GM23338 (cell line): ENCODE measurements at regions not wholly inside any gene's neighbourhood (a gene's known extent, or its start where the extent isn't known, plus 50 kb on each side); places are given as distances from the start of the nearest gene placed in this dataset.

Experiments used
- ATAC-seq: fragments of 200-7000 bp; cut with Tn5 transposase; 3 replicates; pipeline ENCODE4 v1.9.1; 2020
- DNase-seq: peaks from one replicate; pipeline ENCODE4 v3.0.0-alpha.2; 2015; ENCODE audit warnings: low spot score
- H2AFZ ChIP-seq: fragments of 200-600 bp; sonication (generic); 2 replicates; pipeline ENCODE4 v1.8.0; 2016; ENCODE audit warnings: antibody characterized with exemption, mild to moderate bottlenecking, moderate library complexity
- H3F3A ChIP-seq: fragments of 200-600 bp; sonication (generic); replicated peaks from 2 replicates; pipeline ENCODE4 v1.8.0; 2017; ENCODE audit warnings: antibody characterized with exemption, mixed run types, low read depth
- H3K27ac ChIP-seq: fragments of 200-600 bp; sonication (generic); 2 replicates; pipeline ENCODE4 v1.6.1; 2016; ENCODE audit warnings: low read depth
- H3K27me3 ChIP-seq: fragments of 200-600 bp; sonication (generic); 2 replicates; pipeline ENCODE4 v1.8.0; 2016; ENCODE audit warnings: mild to moderate bottlenecking, mixed run types, moderate library complexity; ENCODE audit not compliant: insufficient read depth
- H3K36me3 ChIP-seq: fragments of 200-600 bp; sonication (generic); 2 replicates; pipeline ENCODE4 v1.8.0; 2016; ENCODE audit warnings: mild to moderate bottlenecking; ENCODE audit not compliant: insufficient read depth
- H3K4me1 ChIP-seq: fragments of 200-600 bp; sonication (generic); 2 replicates; pipeline ENCODE4 v1.8.0; 2016; ENCODE audit warnings: mild to moderate bottlenecking, moderate library complexity; ENCODE audit not compliant: insufficient read depth
- H3K4me2 ChIP-seq: fragments of 200-600 bp; sonication (generic); 2 replicates; pipeline ENCODE4 v1.7.1; 2017; ENCODE audit warnings: mixed run types
- H3K4me3 ChIP-seq: fragments of 200-600 bp; sonication (generic); 2 replicates; pipeline ENCODE4 v1.6.1; 2016; ENCODE audit warnings: mixed run types
- H3K79me2 ChIP-seq: fragments of 200-600 bp; sonication (generic); replicated peaks from 2 replicates; pipeline ENCODE4 v1.8.0; 2017; ENCODE audit warnings: mild to moderate bottlenecking; ENCODE audit not compliant: insufficient read depth
- H3K9me2 ChIP-seq: fragments of 200-600 bp; sonication (generic); 2 replicates; pipeline ENCODE4 v1.8.0; 2017; ENCODE audit not compliant: insufficient read depth
- H4K20me1 ChIP-seq: fragments of 200-600 bp; sonication (generic); replicated peaks from 2 replicates; pipeline ENCODE4 v1.8.0; 2017; ENCODE audit warnings: mild to moderate bottlenecking; ENCODE audit not compliant: insufficient read depth
- H3K27ac Mint-ChIP-seq: 2 replicates; pipeline ENCODE4 v1.8.0; 2020; ENCODE audit warnings: inconsistent platforms, mild to moderate bottlenecking, moderate library complexity, mixed read lengths
- H3K27me3 Mint-ChIP-seq: 3 replicates; pipeline ENCODE4 v1.8.0; 2022; ENCODE audit warnings: low read depth, mild to moderate bottlenecking, moderate library complexity, mixed read lengths, inconsistent platforms; ENCODE audit not compliant: insufficient read depth, poor library complexity
- H3K36me3 Mint-ChIP-seq: 3 replicates; pipeline ENCODE4 v1.8.0; 2021; ENCODE audit warnings: low read depth, mild to moderate bottlenecking, inconsistent platforms, moderate library complexity, mixed read lengths
- H3K4me1 Mint-ChIP-seq: 3 replicates; pipeline ENCODE4 v1.8.0; 2020; ENCODE audit warnings: mild to moderate bottlenecking, inconsistent platforms, mixed read lengths
- H3K4me3 Mint-ChIP-seq: 3 replicates; pipeline ENCODE4 v1.8.0; 2021; ENCODE audit warnings: moderate library complexity, mild to moderate bottlenecking, inconsistent platforms, mixed read lengths
- H3K9me3 Mint-ChIP-seq: 3 replicates; pipeline ENCODE4 v1.8.0; 2020; ENCODE audit warnings: moderate library complexity, mild to moderate bottlenecking, inconsistent platforms, mixed read lengths
- CREB1 ChIP-seq: fragments of 250-450 bp; sonication (Bioruptor Pico); IDR thresholded peaks from 2 replicates; pipeline ENCODE4 v1.5.0; 2020; ENCODE audit warnings: low read depth, mild to moderate bottlenecking, moderate library complexity
- CTCF ChIP-seq, 2 experiments: fragments of 200-600 bp in 1 of 2; sonication (generic) in 1 of 2; conservative IDR thresholded peaks; 2 replicates each; pipeline versions ENCODE4 v1.5.1 to v1.6.1; 2016 to 2017; ENCODE audit warnings: antibody characterized with exemption in 2 of 2, low read depth in 2 of 2, mild to moderate bottlenecking in 2 of 2, moderate library complexity in 1 of 2
- EZH2 ChIP-seq: fragments of 200-600 bp; sonication (generic); IDR thresholded peaks from one replicate; pipeline ENCODE4 v1.8.0; 2017; ENCODE audit warnings: antibody characterized with exemption, mild to moderate bottlenecking, low read depth; ENCODE audit not compliant: unreplicated experiment
- EZH2phosphoT487 ChIP-seq: fragments of 200-600 bp; sonication (generic); IDR thresholded peaks from one replicate; pipeline ENCODE4 v1.8.1; 2018; ENCODE audit warnings: antibody characterized with exemption; ENCODE audit not compliant: unreplicated experiment
- JUNB ChIP-seq: IDR thresholded peaks from one replicate; pipeline ENCODE4 v1.6.1; 2016; ENCODE audit warnings: antibody characterized with exemption; ENCODE audit not compliant: unreplicated experiment
- NANOG ChIP-seq: IDR thresholded peaks from 2 replicates; pipeline ENCODE4 v1.6.1; 2016; ENCODE audit warnings: antibody characterized with exemption, borderline replicate concordance
- POLR2AphosphoS5 ChIP-seq: IDR thresholded peaks from 2 replicates; pipeline ENCODE4 v1.6.1; 2016; ENCODE audit warnings: antibody characterized with exemption, low read depth
- STAT1 ChIP-seq: IDR thresholded peaks from one replicate; pipeline ENCODE4 v1.6.1; 2016; ENCODE audit warnings: antibody characterized with exemption; ENCODE audit not compliant: unreplicated experiment
- ZNF114 ChIP-seq: fragments of 250-450 bp; sonication (Bioruptor Pico); IDR thresholded peaks from 2 replicates; pipeline ENCODE4 v1.5.0; 2020; ENCODE audit warnings: mild to moderate bottlenecking, moderate library complexity
- ZNF331 ChIP-seq: fragments of 250-450 bp; sonication (Bioruptor Pico); IDR thresholded peaks from 2 replicates; pipeline ENCODE4 v1.5.0; 2020; ENCODE audit warnings: low read depth, mild to moderate bottlenecking, moderate library complexity
- TF ChIP-seq, protein P1 (sequence below): fragments of 250-450 bp; sonication (Bioruptor Pico); IDR thresholded peaks from 2 replicates; pipeline ENCODE4 v1.5.0; 2020; ENCODE audit warnings: mild to moderate bottlenecking, moderate library complexity
- TF ChIP-seq, protein P2 (sequence below): IDR thresholded peaks from one replicate; pipeline ENCODE4 v1.6.1; 2018; ENCODE audit warnings: antibody characterized with exemption; ENCODE audit not compliant: unreplicated experiment

- TF ChIP-seq EZH2: no peak
- TF ChIP-seq JUNB: no peak
- no peak for TF ChIP-seq POLR2AphosphoS5
- no peak for TF ChIP-seq NANOG
- TF ChIP-seq CREB1 (CRISPR knock-in tag): no peak
- no peak for TF ChIP-seq CTCF (conservative IDR thresholded peaks at IDR 0.05; ENCODE audit: low read depth in 2 of 2)
- no peak for TF ChIP-seq STAT1
- no peak for TF ChIP-seq ZNF114
- TF ChIP-seq, protein P1, sequence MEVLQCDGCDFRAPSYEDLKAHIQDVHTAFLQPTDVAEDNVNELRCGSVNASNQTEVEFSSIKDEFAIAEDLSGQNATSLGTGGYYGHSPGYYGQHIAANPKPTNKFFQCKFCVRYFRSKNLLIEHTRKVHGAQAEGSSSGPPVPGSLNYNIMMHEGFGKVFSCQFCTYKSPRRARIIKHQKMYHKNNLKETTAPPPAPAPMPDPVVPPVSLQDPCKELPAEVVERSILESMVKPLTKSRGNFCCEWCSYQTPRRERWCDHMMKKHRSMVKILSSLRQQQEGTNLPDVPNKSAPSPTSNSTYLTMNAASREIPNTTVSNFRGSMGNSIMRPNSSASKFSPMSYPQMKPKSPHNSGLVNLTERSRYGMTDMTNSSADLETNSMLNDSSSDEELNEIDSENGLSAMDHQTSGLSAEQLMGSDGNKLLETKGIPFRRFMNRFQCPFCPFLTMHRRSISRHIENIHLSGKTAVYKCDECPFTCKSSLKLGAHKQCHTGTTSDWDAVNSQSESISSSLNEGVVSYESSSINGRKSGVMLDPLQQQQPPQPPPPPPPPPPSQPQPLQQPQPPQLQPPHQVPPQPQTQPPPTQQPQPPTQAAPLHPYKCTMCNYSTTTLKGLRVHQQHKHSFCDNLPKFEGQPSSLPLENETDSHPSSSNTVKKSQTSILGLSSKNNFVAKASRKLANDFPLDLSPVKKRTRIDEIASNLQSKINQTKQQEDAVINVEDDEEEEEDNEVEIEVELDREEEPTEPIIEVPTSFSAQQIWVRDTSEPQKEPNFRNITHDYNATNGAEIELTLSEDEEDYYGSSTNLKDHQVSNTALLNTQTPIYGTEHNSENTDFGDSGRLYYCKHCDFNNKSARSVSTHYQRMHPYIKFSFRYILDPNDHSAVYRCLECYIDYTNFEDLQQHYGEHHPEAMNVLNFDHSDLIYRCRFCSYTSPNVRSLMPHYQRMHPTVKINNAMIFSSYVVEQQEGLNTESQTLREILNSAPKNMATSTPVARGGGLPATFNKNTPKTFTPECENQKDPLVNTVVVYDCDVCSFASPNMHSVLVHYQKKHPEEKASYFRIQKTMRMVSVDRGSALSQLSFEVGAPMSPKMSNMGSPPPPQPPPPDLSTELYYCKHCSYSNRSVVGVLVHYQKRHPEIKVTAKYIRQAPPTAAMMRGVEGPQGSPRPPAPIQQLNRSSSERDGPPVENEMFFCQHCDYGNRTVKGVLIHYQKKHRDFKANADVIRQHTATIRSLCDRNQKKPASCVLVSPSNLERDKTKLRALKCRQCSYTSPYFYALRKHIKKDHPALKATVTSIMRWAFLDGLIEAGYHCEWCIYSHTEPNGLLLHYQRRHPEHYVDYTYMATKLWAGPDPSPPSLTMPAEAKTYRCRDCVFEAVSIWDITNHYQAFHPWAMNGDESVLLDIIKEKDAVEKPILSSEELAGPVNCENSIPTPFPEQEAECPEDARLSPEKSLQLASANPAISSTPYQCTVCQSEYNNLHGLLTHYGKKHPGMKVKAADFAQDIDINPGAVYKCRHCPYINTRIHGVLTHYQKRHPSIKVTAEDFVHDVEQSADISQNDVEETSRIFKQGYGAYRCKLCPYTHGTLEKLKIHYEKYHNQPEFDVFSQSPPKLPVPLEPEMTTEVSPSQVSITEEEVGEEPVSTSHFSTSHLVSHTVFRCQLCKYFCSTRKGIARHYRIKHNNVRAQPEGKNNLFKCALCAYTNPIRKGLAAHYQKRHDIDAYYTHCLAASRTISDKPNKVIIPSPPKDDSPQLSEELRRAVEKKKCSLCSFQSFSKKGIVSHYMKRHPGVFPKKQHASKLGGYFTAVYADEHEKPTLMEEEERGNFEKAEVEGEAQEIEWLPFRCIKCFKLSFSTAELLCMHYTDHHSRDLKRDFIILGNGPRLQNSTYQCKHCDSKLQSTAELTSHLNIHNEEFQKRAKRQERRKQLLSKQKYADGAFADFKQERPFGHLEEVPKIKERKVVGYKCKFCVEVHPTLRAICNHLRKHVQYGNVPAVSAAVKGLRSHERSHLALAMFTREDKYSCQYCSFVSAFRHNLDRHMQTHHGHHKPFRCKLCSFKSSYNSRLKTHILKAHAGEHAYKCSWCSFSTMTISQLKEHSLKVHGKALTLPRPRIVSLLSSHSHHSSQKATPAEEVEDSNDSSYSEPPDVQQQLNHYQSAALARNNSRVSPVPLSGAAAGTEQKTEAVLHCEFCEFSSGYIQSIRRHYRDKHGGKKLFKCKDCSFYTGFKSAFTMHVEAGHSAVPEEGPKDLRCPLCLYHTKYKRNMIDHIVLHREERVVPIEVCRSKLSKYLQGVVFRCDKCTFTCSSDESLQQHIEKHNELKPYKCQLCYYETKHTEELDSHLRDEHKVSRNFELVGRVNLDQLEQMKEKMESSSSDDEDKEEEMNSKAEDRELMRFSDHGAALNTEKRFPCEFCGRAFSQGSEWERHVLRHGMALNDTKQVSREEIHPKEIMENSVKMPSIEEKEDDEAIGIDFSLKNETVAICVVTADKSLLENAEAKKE (CRISPR knock-in tag): no peak
- no peak for TF ChIP-seq EZH2phosphoT487
- no peak for TF ChIP-seq ZNF331
- TF ChIP-seq, protein P2, sequence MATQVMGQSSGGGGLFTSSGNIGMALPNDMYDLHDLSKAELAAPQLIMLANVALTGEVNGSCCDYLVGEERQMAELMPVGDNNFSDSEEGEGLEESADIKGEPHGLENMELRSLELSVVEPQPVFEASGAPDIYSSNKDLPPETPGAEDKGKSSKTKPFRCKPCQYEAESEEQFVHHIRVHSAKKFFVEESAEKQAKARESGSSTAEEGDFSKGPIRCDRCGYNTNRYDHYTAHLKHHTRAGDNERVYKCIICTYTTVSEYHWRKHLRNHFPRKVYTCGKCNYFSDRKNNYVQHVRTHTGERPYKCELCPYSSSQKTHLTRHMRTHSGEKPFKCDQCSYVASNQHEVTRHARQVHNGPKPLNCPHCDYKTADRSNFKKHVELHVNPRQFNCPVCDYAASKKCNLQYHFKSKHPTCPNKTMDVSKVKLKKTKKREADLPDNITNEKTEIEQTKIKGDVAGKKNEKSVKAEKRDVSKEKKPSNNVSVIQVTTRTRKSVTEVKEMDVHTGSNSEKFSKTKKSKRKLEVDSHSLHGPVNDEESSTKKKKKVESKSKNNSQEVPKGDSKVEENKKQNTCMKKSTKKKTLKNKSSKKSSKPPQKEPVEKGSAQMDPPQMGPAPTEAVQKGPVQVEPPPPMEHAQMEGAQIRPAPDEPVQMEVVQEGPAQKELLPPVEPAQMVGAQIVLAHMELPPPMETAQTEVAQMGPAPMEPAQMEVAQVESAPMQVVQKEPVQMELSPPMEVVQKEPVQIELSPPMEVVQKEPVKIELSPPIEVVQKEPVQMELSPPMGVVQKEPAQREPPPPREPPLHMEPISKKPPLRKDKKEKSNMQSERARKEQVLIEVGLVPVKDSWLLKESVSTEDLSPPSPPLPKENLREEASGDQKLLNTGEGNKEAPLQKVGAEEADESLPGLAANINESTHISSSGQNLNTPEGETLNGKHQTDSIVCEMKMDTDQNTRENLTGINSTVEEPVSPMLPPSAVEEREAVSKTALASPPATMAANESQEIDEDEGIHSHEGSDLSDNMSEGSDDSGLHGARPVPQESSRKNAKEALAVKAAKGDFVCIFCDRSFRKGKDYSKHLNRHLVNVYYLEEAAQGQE: no peak
- no peak overlapping the region; the same call in 1 of the 2 replicates for H3K27ac Mint-ChIP-seq
- no peaks in the 10 kb centered on the region for H3K27me3 ChIP-seq
- H4K20me1 ChIP-seq: no peaks in the 10 kb centered on the region
- H3K4me1 ChIP-seq: no peaks in the 10 kb centered on the region
- no peak overlapping the region for H3K4me2 ChIP-seq
- H3K27ac ChIP-seq: no peak overlapping the region
- H3K9me2 ChIP-seq: no peaks in the 10 kb centered on the region
- no peaks in the 10 kb centered on the region for H3K36me3 ChIP-seq
- H3K9me3 Mint-ChIP-seq: no peaks in the 10 kb centered on the region
- no peaks in the 10 kb centered on the region for H3K79me2 ChIP-seq
- no peaks in the 10 kb centered on the region for H3K36me3 Mint-ChIP-seq
- H3K27me3 Mint-ChIP-seq: peaks cover 2% of the 10 kb centered on the region
- no peaks in the 10 kb centered on the region for H3K4me1 Mint-ChIP-seq
- no peak overlapping the region for H3K4me3 ChIP-seq
- H2AFZ ChIP-seq: 0 out of 2 replicates have a peak overlapping the region, but pooled peaks have one; percentile 52
- ATAC-seq: no peak
- DNase-seq: no peak
- H3K4me3 Mint-ChIP-seq: no peak overlapping the region
- H3F3A ChIP-seq: no peaks in the 10 kb centered on the region
These were observed 63.7 kb downstream of the SPCS3 start for GRCh38 chr4:176383273-176384077.
